DOHH2 (cell line): ENCODE measurements at regions not wholly inside any gene's neighbourhood (a gene's known extent, or its start where the extent isn't known, plus 50 kb on each side); places are given as distances from the start of the nearest gene placed in this dataset.

ENCODE experiments used
- H3F3A ChIP-seq: fragments of 200-600 bp; sonication (generic), shearing (Covaris generic); 2 replicates; pipeline ENCODE4 v1.6.0; 2016; ENCODE audit warnings: antibody characterized with exemption, mild to moderate bottlenecking; ENCODE audit not compliant: control insufficient read depth, insufficient read depth
- H3K27ac ChIP-seq: fragments of 200-600 bp; sonication (generic); 2 replicates; pipeline ENCODE4 v1.5.1; 2014; ENCODE audit warnings: low read depth, mild to moderate bottlenecking, low read length, moderate library complexity
- H3K27me3 ChIP-seq: fragments of 200-600 bp; sonication (generic); 2 replicates; pipeline ENCODE4 v1.6.1; 2014; ENCODE audit warnings: mild to moderate bottlenecking, low read length, mixed read lengths; ENCODE audit not compliant: control insufficient read depth
- H3K36me3 ChIP-seq: fragments of 200-600 bp; sonication (generic); 2 replicates; pipeline ENCODE4 v1.6.1; 2014; ENCODE audit warnings: mild to moderate bottlenecking, low read length, moderate library complexity, mixed read lengths; ENCODE audit not compliant: control insufficient read depth
- H3K4me1 ChIP-seq: fragments of 200-600 bp; sonication (generic); 2 replicates; pipeline ENCODE4 v1.6.1; 2014; ENCODE audit warnings: mild to moderate bottlenecking, low read length, mixed read lengths; ENCODE audit not compliant: control insufficient read depth
- H3K4me2 ChIP-seq: fragments of 200-600 bp; sonication (generic); 2 replicates; pipeline ENCODE4 v1.6.0; 2014; ENCODE audit warnings: mild to moderate bottlenecking, low read length, moderate library complexity
- H3K4me3 ChIP-seq: fragments of 200-600 bp; sonication (generic); 2 replicates; pipeline ENCODE4 v1.5.1; 2014; ENCODE audit warnings: mild to moderate bottlenecking, low read length, mixed read lengths
- H3K79me2 ChIP-seq: fragments of 200-600 bp; sonication (generic); 2 replicates; pipeline ENCODE4 v1.6.1; 2014; ENCODE audit warnings: mild to moderate bottlenecking, low read length, mixed read lengths; ENCODE audit not compliant: control insufficient read depth
- H3K9me2 ChIP-seq: fragments of 200-600 bp; sonication (generic); replicated peaks from 2 replicates; pipeline ENCODE4 v1.6.1; 2014; ENCODE audit warnings: mild to moderate bottlenecking, low read length, mixed read lengths; ENCODE audit not compliant: control insufficient read depth
- H3K9me3 ChIP-seq: fragments of 200-600 bp; sonication (generic); 2 replicates; pipeline ENCODE4 v1.6.1; 2014; ENCODE audit warnings: antibody characterized with exemption, low read length, mixed read lengths; ENCODE audit not compliant: control insufficient read depth, insufficient read depth
- H4K20me1 ChIP-seq: fragments of 200-600 bp; sonication (generic); 2 replicates; pipeline ENCODE4 v1.6.0; 2014; ENCODE audit warnings: low read depth, mild to moderate bottlenecking, antibody characterized with exemption, low read length, moderate library complexity; ENCODE audit not compliant: control insufficient read depth, insufficient read depth
- EZH2phosphoT487 ChIP-seq: fragments of 200-600 bp; sonication (generic); IDR thresholded peaks from 2 replicates; pipeline ENCODE4 v1.6.1; 2017; ENCODE audit warnings: borderline replicate concordance, mild to moderate bottlenecking, antibody characterized with exemption, low read length, moderate library complexity, mixed read lengths
- TF ChIP-seq, protein P1 (sequence below): fragments of 200-600 bp; sonication (generic); IDR thresholded peaks from one replicate; pipeline ENCODE4 v1.5.1; 2014; ENCODE audit warnings: antibody characterized with exemption, mild to moderate bottlenecking, low read depth, low read length; ENCODE audit not compliant: poor library complexity, severe bottlenecking

DNA sequence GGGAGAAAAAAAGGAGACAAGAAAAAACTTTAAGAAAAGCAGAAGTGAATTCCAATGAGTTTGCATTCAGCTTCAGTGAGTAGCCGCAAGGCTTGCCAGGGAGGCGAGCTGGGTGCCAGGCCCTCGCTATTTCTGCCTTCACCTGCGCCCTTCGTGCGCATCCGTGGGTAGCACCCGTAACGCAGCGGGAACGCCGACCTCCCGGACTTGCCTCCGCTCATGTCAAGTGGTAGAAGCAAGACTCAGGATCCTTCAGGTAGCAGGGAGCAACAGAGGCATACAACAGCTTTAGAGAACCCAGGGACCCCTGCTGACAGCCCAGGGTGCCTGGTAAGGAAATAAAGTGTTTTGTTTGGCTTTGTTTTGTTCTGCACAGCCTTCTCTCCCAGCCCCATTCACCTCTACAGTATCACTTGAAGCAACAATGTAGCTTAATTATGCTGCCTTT is 140.0 kb upstream of the BCOR start:
- Histone ChIP-seq H3K9me3 (no peaks in the 10 kb centered on the region), H3K4me3 (no peak overlapping the region), H3K27ac (no peak overlapping the region), H3K27me3 (peaks cover 3% of the 10 kb centered on the region; the same call in 1 of the 2 replicates), H3K4me1 (no peaks in the 10 kb centered on the region), H3K79me2 (no peaks in the 10 kb centered on the region), H3K4me2 (no peak overlapping the region), H4K20me1 (no peaks in the 10 kb centered on the region), H3K9me2 (no peaks in the 10 kb centered on the region), H3K36me3 (no peaks in the 10 kb centered on the region), H3F3A (no peaks in the 10 kb centered on the region)
- no peak for TF ChIP-seq EZH2phosphoT487
- TF ChIP-seq, protein P1, sequence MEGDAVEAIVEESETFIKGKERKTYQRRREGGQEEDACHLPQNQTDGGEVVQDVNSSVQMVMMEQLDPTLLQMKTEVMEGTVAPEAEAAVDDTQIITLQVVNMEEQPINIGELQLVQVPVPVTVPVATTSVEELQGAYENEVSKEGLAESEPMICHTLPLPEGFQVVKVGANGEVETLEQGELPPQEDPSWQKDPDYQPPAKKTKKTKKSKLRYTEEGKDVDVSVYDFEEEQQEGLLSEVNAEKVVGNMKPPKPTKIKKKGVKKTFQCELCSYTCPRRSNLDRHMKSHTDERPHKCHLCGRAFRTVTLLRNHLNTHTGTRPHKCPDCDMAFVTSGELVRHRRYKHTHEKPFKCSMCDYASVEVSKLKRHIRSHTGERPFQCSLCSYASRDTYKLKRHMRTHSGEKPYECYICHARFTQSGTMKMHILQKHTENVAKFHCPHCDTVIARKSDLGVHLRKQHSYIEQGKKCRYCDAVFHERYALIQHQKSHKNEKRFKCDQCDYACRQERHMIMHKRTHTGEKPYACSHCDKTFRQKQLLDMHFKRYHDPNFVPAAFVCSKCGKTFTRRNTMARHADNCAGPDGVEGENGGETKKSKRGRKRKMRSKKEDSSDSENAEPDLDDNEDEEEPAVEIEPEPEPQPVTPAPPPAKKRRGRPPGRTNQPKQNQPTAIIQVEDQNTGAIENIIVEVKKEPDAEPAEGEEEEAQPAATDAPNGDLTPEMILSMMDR, result no peak

DNA sequence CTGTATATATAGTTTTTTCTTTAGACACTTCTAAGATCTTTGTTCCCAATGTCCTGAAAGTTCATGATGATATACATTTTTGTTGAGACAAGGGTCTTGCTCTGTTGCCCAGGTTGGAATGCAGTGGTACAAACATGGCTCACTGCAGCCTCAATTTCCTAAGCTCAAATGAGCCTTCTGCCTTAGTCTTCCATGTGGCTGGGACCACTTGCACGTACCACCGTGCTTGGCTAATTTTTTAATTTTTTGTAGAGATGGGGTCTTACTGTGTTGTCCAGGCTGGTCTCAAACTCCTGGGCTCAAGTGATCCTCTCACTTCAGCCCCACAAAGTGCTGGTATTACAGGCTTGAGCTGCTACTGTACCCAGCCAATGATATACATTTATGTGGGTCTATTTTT is 132.9 kb upstream of the BCOR start:
- no peaks in the 10 kb centered on the region for H4K20me1 ChIP-seq
- H3F3A ChIP-seq, result no peaks in the 10 kb centered on the region
- H3K27ac ChIP-seq, result no peak overlapping the region
- H3K9me2 ChIP-seq, result no peaks in the 10 kb centered on the region
- no peaks in the 10 kb centered on the region for H3K36me3 ChIP-seq
- no peak overlapping the region for H3K4me2 ChIP-seq
- no peak overlapping the region for H3K4me3 ChIP-seq
- H3K79me2 ChIP-seq, result no peaks in the 10 kb centered on the region
- no peaks in the 10 kb centered on the region for H3K27me3 ChIP-seq
- no peak for TF ChIP-seq EZH2phosphoT487
- TF ChIP-seq, protein P1, result no peak
- H3K9me3 ChIP-seq, result no peaks in the 10 kb centered on the region
- H3K4me1 ChIP-seq, result no peaks in the 10 kb centered on the region

DNA sequence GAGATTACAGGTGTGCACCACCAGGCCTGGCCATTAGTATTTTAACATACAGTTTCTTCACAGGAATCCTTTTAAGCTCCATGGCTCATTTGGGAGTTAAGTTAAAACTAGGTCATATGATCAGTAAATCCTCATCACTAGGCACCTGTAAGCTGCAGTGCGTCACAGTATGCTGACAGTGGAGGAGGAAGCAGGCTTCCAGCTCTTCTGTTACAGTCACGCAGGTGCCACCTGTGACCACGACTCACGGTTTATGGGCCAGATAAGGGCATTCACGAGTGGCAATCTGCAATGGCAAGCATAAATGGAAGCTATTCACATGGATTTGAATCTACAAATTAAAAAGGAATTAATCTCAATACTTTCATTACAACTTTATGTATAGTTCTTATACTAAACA is 129.4 kb upstream of the BCOR start:
- Histone ChIP-seq H3K36me3 (no peaks in the 10 kb centered on the region), H3K4me3 (no peak overlapping the region), H3K9me2 (no peaks in the 10 kb centered on the region), H3K27ac (no peak overlapping the region), H3K79me2 (no peaks in the 10 kb centered on the region), H3K9me3 (no peaks in the 10 kb centered on the region), H4K20me1 (no peaks in the 10 kb centered on the region), H3K4me1 (no peaks in the 10 kb centered on the region), H3F3A (no peaks in the 10 kb centered on the region), H3K4me2 (no peak overlapping the region), H3K27me3 (no peaks in the 10 kb centered on the region)
- TF ChIP-seq EZH2phosphoT487, result no peak
- TF ChIP-seq, protein P1, result no peak
